ENCODE measurements at regions not wholly inside any gene's neighbourhood (a gene's known extent, or its start where the extent isn't known, plus 50 kb on each side); places are given as distances from the start of the nearest gene placed in this dataset.

- TF ChIP-seq CHD7 (IDR thresholded peaks at IDR 0.05; ENCODE audit: insufficient replicate concordance, low read length) = no peak
These were observed 125.3 kb upstream of the TMEM161B start (continued) for GRCh38 chr5:88393716-88394535.
